ENCODE measurements at regions not wholly inside any gene's neighbourhood (a gene's known extent, or its start where the extent isn't known, plus 50 kb on each side); places are given as distances from the start of the nearest gene placed in this dataset.

DNA sequence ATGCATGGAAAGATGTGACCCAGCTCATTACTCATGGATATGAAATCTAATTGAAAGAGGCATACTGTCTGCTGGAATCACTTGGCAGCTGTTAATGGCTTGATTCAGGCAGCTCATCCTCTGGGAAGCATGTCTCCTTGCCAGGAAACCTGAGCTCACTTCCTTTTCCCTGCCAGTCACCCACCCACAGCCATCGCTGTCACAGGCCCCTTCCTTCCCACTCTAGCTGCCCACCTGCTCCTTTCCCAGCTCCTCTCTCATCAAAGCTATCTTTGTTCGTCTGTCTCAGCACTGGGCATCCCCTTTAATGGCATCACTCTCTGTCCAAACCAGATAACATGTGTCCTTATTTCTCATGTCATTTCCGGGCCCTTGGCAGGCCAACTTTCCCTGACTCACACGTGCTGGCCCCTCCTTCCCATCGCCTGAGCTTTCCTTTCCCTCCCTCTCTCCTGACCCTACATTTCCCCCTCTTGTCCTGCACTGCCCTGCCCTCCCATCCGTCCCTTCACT is 721.9 kb downstream of the TNS3 start:
- Histone ChIP-seq H3K9ac (ENCODE audit: low read depth in 1 of 3, low read length in 3 of 3) (no peak overlapping the region), H3K27ac (ENCODE audit: low read depth, low read length) (no peak overlapping the region), H3K4me3 (ENCODE audit: low read length in 3 of 3) (no peak overlapping the region), H3K36me3 (ENCODE audit: control insufficient read depth in 3 of 3, insufficient read depth in 3 of 3, low read length in 3 of 3) (no peaks in the 10 kb centered on the region), H3K27me3 (ENCODE audit: control insufficient read depth in 3 of 3, insufficient read depth in 3 of 3, low read length in 3 of 3) (no peaks in the 10 kb centered on the region), H3K9me3 (ENCODE audit: control insufficient read depth in 3 of 3, low read length in 3 of 3) (no peaks in the 10 kb centered on the region), H3K4me1 (ENCODE audit: control insufficient read depth in 3 of 3, insufficient read depth in 3 of 3, low read length in 3 of 3) (peaks cover 0 to 4% (median 0%) of the 10 kb centered on the region in 3 donors)

DNA sequence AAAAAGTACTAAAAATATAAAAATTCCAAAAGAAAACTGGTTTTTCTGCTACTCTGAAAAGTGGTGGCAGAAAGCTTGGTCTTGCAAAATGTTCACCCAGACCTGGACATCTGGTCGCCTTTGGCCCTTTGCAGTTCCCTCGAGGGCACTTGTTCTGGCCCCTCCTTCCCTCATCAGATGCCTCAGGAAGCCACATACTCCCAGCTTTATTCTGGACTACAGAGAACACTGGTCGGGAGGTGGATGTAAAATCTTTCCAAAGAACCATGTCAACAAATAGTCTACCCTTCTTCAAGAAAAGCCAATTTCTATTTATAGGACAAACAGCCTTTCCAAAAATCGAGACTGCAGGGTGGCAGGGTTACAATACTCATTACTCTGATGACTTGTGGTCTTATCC is 726.1 kb downstream of the TNS3 start:
- Histone ChIP-seq H3K9ac (ENCODE audit: low read depth in 1 of 3, low read length in 3 of 3) (no peak overlapping the region), H3K27ac (ENCODE audit: low read depth, low read length) (no peak overlapping the region), H3K4me1 (ENCODE audit: control insufficient read depth in 3 of 3, insufficient read depth in 3 of 3, low read length in 3 of 3) (peaks cover 0 to 4% (median 0%) of the 10 kb centered on the region in 3 donors), H3K36me3 (ENCODE audit: control insufficient read depth in 3 of 3, insufficient read depth in 3 of 3, low read length in 3 of 3) (no peaks in the 10 kb centered on the region), H3K4me3 (ENCODE audit: low read length in 3 of 3) (no peak overlapping the region), H3K9me3 (ENCODE audit: control insufficient read depth in 3 of 3, low read length in 3 of 3) (no peaks in the 10 kb centered on the region), H3K27me3 (ENCODE audit: control insufficient read depth in 3 of 3, insufficient read depth in 3 of 3, low read length in 3 of 3) (no peaks in the 10 kb centered on the region)

DNA sequence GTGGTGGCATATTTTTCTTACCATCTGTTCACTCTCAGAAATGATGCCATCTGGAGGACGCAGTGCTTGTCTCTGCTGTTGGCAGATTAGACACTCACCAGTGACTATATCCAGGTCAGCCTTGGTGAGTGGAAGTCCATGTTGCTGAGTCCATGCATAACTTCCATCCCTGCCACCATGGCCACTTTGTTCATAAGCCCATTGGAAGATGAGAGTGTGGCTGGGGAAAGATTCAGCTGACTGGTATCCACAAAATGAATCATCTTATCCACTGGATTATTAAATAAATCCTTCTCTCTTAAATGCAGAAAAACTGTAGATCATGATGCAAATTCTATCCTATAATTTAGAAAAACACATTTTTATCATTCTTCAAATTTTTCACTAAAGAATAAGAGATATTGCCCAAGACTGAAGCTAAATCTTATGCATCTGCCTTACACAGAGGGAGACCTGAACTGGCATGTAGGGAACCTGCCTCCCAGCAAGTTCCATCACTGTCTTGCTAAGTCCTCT is 726.9 kb downstream of the TNS3 start:
- Histone ChIP-seq H3K36me3 (ENCODE audit: control insufficient read depth in 3 of 3, insufficient read depth in 3 of 3, low read length in 3 of 3) (no peaks in the 10 kb centered on the region), H3K9ac (ENCODE audit: low read depth in 1 of 3, low read length in 3 of 3) (no peak overlapping the region), H3K4me3 (ENCODE audit: low read length in 3 of 3) (no peak overlapping the region), H3K27ac (ENCODE audit: low read depth, low read length) (no peak overlapping the region), H3K4me1 (ENCODE audit: control insufficient read depth in 3 of 3, insufficient read depth in 3 of 3, low read length in 3 of 3) (peaks cover 0 to 4% (median 0%) of the 10 kb centered on the region in 3 donors), H3K27me3 (ENCODE audit: control insufficient read depth in 3 of 3, insufficient read depth in 3 of 3, low read length in 3 of 3) (no peaks in the 10 kb centered on the region), H3K9me3 (ENCODE audit: control insufficient read depth in 3 of 3, low read length in 3 of 3) (no peaks in the 10 kb centered on the region)

DNA sequence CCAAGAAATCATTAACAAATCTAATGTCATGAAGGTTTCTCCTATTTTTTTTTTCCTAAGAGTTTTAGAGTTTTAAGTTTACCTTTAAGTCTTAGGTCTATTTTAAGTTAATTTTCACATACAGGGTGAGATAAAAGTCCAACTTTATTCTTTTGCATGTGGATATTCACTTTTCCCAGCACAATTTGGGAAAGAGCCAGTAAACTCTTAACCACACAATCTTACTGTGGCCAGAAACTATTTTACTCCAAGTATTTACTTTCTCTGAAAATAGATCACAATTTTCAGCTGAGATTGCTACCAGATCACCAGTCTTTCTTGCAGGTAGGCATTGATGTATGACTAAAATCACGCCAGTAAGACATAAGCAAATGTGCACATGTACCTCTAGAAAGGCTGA is 728.5 kb downstream of the TNS3 start:
- Histone ChIP-seq H3K27me3 (ENCODE audit: control insufficient read depth in 3 of 3, insufficient read depth in 3 of 3, low read length in 3 of 3) (no peaks in the 10 kb centered on the region), H3K36me3 (ENCODE audit: control insufficient read depth in 3 of 3, insufficient read depth in 3 of 3, low read length in 3 of 3) (no peaks in the 10 kb centered on the region), H3K4me3 (ENCODE audit: low read length in 3 of 3) (no peak overlapping the region), H3K9me3 (ENCODE audit: control insufficient read depth in 3 of 3, low read length in 3 of 3) (no peaks in the 10 kb centered on the region), H3K27ac (ENCODE audit: low read depth, low read length) (no peak overlapping the region), H3K4me1 (ENCODE audit: control insufficient read depth in 3 of 3, insufficient read depth in 3 of 3, low read length in 3 of 3) (peaks cover 0 to 4% (median 0%) of the 10 kb centered on the region in 3 donors), H3K9ac (ENCODE audit: low read depth in 1 of 3, low read length in 3 of 3) (no peak overlapping the region)

DNA sequence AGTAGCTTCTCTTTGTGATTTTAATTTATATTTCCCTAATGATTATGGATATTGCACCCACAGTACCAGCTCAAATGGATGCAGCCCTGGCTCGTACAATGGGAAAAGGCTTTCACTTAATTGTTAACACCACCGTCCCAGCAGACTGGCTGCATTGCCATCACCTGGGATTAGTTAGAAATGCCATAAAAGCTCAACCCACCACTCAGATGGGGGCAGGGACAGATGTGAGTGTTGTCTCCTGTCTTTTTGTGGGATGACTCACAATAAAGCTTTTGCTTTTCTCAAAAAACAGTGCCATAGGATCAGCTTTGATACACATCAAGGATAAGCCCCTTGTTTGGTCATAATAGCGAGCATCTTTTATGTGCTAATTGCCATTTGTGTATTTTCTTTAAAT is 729.1 kb downstream of the TNS3 start:
- H3K4me1 ChIP-seq (ENCODE audit: control insufficient read depth in 3 of 3, insufficient read depth in 3 of 3, low read length in 3 of 3) = peaks cover 0 to 4% (median 0%) of the 10 kb centered on the region in 3 donors
- H3K36me3 ChIP-seq (ENCODE audit: control insufficient read depth in 3 of 3, insufficient read depth in 3 of 3, low read length in 3 of 3) = no peaks in the 10 kb centered on the region
- H3K27me3 ChIP-seq (ENCODE audit: control insufficient read depth in 3 of 3, insufficient read depth in 3 of 3, low read length in 3 of 3) = no peaks in the 10 kb centered on the region
- no peak overlapping the region for H3K9ac ChIP-seq (ENCODE audit: low read depth in 1 of 3, low read length in 3 of 3)
- H3K9me3 ChIP-seq (ENCODE audit: control insufficient read depth in 3 of 3, low read length in 3 of 3) = no peaks in the 10 kb centered on the region
- H3K27ac ChIP-seq (ENCODE audit: low read depth, low read length) = no peak overlapping the region
- no peak overlapping the region for H3K4me3 ChIP-seq (ENCODE audit: low read length in 3 of 3)

DNA sequence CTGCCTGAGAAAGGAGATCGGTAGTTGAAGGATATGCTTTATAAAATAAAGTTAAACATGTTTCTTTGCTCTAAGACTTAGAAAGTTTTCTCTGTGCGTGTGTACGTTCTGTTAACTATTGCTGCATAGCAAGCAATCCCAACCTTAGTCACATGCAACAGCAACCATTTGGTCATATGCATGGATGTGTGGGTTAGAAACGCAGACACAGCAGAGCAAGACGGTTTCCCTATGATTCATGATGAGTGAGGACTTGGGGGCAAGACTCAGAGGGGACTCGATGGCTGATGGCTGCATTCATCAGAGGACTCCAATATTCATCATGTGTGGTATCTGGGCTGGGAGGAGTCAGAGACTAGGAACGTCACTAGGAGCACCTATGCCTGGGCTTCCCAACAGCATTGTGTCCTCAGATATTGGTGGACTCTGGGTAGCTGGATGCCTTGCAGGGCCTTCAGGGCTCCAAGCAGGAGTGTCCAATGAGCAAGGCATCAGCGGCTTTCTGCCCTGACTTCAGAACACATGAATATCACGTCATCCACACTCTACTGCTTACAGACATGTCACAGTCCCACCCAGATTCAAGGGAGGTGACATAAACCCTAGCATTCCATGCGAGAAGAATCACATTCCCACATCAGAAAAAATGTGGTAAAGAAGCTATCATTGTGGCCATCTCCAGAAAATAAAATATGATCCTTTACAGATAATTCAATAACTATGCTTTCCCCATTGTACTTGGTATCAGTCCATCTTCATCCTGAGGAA is 731.2 kb downstream of the TNS3 start:
- no peak overlapping the region for H3K27ac ChIP-seq (ENCODE audit: low read depth, low read length)
- H3K9ac ChIP-seq (ENCODE audit: low read depth in 1 of 3, low read length in 3 of 3) = no peak overlapping the region
- H3K4me1 ChIP-seq (ENCODE audit: control insufficient read depth in 3 of 3, insufficient read depth in 3 of 3, low read length in 3 of 3) = peaks cover 0 to 4% (median 0%) of the 10 kb centered on the region in 3 donors
- no peak overlapping the region for H3K4me3 ChIP-seq (ENCODE audit: low read length in 3 of 3)
- no peaks in the 10 kb centered on the region for H3K36me3 ChIP-seq (ENCODE audit: control insufficient read depth in 3 of 3, insufficient read depth in 3 of 3, low read length in 3 of 3)
- no peaks in the 10 kb centered on the region for H3K9me3 ChIP-seq (ENCODE audit: control insufficient read depth in 3 of 3, low read length in 3 of 3)
- H3K27me3 ChIP-seq (ENCODE audit: control insufficient read depth in 3 of 3, insufficient read depth in 3 of 3, low read length in 3 of 3) = no peaks in the 10 kb centered on the region

DNA sequence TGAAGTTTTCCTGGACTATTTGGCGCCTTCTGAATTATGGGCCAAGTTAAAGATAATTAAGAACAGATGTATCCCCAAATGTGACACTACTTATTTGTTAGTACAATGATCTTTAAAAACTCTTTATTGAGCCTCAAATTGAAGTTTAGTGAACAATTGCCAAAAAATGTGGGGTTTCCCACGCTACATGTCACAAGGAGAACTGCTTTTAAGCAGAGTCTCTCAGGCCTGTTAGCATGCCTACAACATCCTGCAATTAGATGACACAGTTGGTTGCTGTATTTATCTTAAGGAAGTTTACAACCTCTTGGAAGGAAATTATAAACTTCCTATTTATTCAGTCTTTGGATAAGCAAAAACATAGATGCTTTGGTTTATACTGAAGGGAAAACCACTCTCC is 733.0 kb downstream of the TNS3 start:
- Histone ChIP-seq H3K9me3 (ENCODE audit: control insufficient read depth in 3 of 3, low read length in 3 of 3) (no peaks in the 10 kb centered on the region), H3K27me3 (ENCODE audit: control insufficient read depth in 3 of 3, insufficient read depth in 3 of 3, low read length in 3 of 3) (no peaks in the 10 kb centered on the region), H3K9ac (ENCODE audit: low read depth in 1 of 3, low read length in 3 of 3) (no peak overlapping the region), H3K27ac (ENCODE audit: low read depth, low read length) (no peak overlapping the region), H3K36me3 (ENCODE audit: control insufficient read depth in 3 of 3, insufficient read depth in 3 of 3, low read length in 3 of 3) (no peaks in the 10 kb centered on the region), H3K4me1 (ENCODE audit: control insufficient read depth in 3 of 3, insufficient read depth in 3 of 3, low read length in 3 of 3) (no peaks in the 10 kb centered on the region), H3K4me3 (ENCODE audit: low read length in 3 of 3) (no peak overlapping the region)

DNA sequence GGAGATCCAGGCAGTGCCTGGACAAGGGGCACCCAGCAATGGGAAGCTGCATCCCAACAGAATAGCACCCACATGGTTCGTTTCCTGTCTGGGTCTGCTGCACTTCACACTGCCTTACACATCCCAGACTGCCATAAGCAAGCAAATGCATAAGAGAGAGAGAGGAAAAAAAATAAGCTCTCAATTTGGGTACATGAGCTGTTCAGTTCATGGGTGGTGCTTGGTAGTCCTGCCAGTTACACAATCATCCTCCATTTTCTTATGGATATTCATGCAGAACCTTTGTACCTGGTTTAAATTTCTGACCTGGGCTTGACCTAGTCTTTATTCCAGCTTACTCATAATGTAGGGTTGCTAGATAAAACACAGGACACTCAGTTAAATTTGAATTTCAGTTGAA is 733.6 kb downstream of the TNS3 start:
- Histone ChIP-seq H3K4me3 (ENCODE audit: low read length in 3 of 3) (no peak overlapping the region), H3K9ac (ENCODE audit: low read depth in 1 of 3, low read length in 3 of 3) (no peak overlapping the region), H3K4me1 (ENCODE audit: control insufficient read depth in 3 of 3, insufficient read depth in 3 of 3, low read length in 3 of 3) (no peaks in the 10 kb centered on the region), H3K27me3 (ENCODE audit: control insufficient read depth in 3 of 3, insufficient read depth in 3 of 3, low read length in 3 of 3) (no peaks in the 10 kb centered on the region), H3K27ac (ENCODE audit: low read depth, low read length) (no peak overlapping the region), H3K9me3 (ENCODE audit: control insufficient read depth in 3 of 3, low read length in 3 of 3) (no peaks in the 10 kb centered on the region), H3K36me3 (ENCODE audit: control insufficient read depth in 3 of 3, insufficient read depth in 3 of 3, low read length in 3 of 3) (no peaks in the 10 kb centered on the region)

DNA sequence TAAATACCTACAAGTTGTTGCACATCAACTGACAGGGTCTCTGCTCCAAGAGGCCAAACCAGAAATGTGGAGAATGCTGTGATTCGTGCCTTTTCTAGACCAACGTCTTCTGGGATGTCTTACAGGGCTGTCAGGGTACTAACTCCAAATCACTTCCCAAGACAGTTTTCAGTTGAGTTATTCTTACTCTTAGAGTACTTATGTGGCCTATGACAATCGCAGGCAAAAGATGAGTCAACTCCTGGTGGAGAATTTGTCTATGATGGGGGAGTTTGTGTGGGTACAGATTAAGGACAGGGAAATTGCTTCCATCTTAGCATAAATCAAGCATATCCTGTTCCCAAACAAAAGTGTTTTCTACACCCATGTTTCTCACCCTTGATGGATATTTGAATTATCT is 734.8 kb downstream of the TNS3 start:
- Histone ChIP-seq H3K9ac (ENCODE audit: low read depth in 1 of 3, low read length in 3 of 3) (no peak overlapping the region), H3K4me3 (ENCODE audit: low read length in 3 of 3) (no peak overlapping the region), H3K27ac (ENCODE audit: low read depth, low read length) (no peak overlapping the region), H3K4me1 (ENCODE audit: control insufficient read depth in 3 of 3, insufficient read depth in 3 of 3, low read length in 3 of 3) (no peaks in the 10 kb centered on the region), H3K27me3 (ENCODE audit: control insufficient read depth in 3 of 3, insufficient read depth in 3 of 3, low read length in 3 of 3) (no peaks in the 10 kb centered on the region), H3K9me3 (ENCODE audit: control insufficient read depth in 3 of 3, low read length in 3 of 3) (no peaks in the 10 kb centered on the region), H3K36me3 (ENCODE audit: control insufficient read depth in 3 of 3, insufficient read depth in 3 of 3, low read length in 3 of 3) (no peaks in the 10 kb centered on the region)

DNA sequence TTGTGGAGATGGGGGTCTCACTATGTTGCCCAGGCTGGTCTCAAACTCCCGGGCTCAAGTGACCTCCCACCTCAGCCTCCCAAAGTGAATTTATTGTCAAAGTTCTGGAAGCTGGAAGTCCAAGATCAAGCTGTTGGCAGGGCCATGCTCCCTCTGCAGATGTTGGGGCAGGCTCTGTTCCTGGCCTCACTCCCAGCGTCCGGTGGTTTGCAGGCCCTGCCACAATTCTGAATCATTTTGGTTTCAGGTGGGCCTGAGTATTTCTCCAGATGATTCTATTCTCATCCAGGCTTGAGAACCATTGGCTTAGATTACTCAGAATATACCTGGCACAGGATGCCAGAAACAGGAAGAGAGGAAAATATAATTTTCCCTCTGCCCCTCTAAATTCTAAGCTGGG is 737.4 kb downstream of the TNS3 start:
- Histone ChIP-seq H3K9ac (ENCODE audit: low read depth in 1 of 3, low read length in 3 of 3) (no peak overlapping the region), H3K27me3 (ENCODE audit: control insufficient read depth in 3 of 3, insufficient read depth in 3 of 3, low read length in 3 of 3) (no peaks in the 10 kb centered on the region), H3K9me3 (ENCODE audit: control insufficient read depth in 3 of 3, low read length in 3 of 3) (no peaks in the 10 kb centered on the region), H3K27ac (ENCODE audit: low read depth, low read length) (no peak overlapping the region), H3K4me3 (ENCODE audit: low read length in 3 of 3) (no peak overlapping the region), H3K36me3 (ENCODE audit: control insufficient read depth in 3 of 3, insufficient read depth in 3 of 3, low read length in 3 of 3) (no peaks in the 10 kb centered on the region), H3K4me1 (ENCODE audit: control insufficient read depth in 3 of 3, insufficient read depth in 3 of 3, low read length in 3 of 3) (no peaks in the 10 kb centered on the region)

All from skeletal muscle tissue (tissue), 3 donors.